IMR-90 (cell line): ENCODE measurements at regions not wholly inside any gene's neighbourhood (a gene's known extent, or its start where the extent isn't known, plus 50 kb on each side); places are given as distances from the start of the nearest gene placed in this dataset.

Source experiments
- CTCF ChIP-seq: conservative IDR thresholded peaks from 2 replicates; pipeline ENCODE4 v1.5.1; 2012; ENCODE audit warnings: mild to moderate bottlenecking, low read depth, low read length, improper control_type of control experiment
- POLR2A ChIP-seq: IDR thresholded peaks from 2 replicates; pipeline ENCODE4 v1.6.1; 2012; ENCODE audit warnings: mild to moderate bottlenecking, low read depth, low read length

DNA sequence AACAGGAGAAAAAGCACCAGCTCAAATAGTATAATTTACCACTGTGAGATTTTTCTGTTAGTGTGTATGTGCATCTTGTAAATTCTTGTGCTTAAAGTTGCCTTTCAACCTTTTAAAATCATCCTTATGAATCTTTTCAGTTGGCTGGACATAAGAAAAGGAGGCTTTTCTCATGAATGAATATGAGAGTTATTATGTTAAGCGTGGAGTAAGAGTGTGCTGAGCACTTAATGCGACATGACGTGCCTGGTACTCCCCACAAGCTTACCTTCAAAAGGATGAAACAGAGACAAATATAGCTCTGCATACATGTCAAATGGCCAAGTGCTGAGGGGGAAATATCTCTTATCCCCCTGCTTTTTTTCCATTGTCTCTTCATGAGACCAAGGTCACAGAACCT, 85.3 kb upstream of the ADGRL2 start:
- TF ChIP-seq CTCF (no peak), POLR2A (no peak)
